H1 (cell line): ENCODE measurements at regions not wholly inside any gene's neighbourhood (a gene's known extent, or its start where the extent isn't known, plus 50 kb on each side); places are given as distances from the start of the nearest gene placed in this dataset.

Experiments used
- CTCF ChIA-PET: fragments of 300-600 bp; sonication (Branson Sonifier 250); formaldehyde crosslinking; loops from one replicate; lab custom pipeline; 2021; ENCODE audit not compliant: partially characterized antibody; lab: Charles Lee
- POLR2A ChIA-PET: fragments of 300-600 bp; sonication (Branson Sonifier 250); formaldehyde crosslinking; loops from one replicate; lab custom pipeline; 2021; ENCODE audit warnings: inconsistent platforms; ENCODE audit not compliant: partially characterized antibody; lab: Charles Lee
- DNase-seq, 2 experiments: peaks; one replicate each; pipeline versions ENCODE4 v3.0.0 to v3.0.0-alpha.2; 2010 to 2022; ENCODE audit warnings: low spot score in 2 of 2, low read depth in 1 of 2, mixed read lengths in 1 of 2
- FAIRE-seq: peaks from 2 replicates; lab custom pipeline; 2011; peaks lifted over from hg19 to GRCh38; lab: Jason Lieb, UNC
- H2AFZ ChIP-seq: 2 replicates; pipeline ENCODE4 v1.8.1; 2012; ENCODE audit warnings: low read length, inconsistent platforms
- H2AK5ac ChIP-seq: 2 replicates; pipeline ENCODE4 v1.6.1; 2013; ENCODE audit warnings: low read depth, low read length
- H2BK120ac ChIP-seq: replicated peaks from 2 replicates; pipeline ENCODE3; 2013; ENCODE audit warnings: low read depth, low read length, inconsistent platforms
- H2BK12ac ChIP-seq: 2 replicates; pipeline ENCODE4 v1.6.1; 2013; ENCODE audit warnings: low read depth, low read length
- H2BK15ac ChIP-seq: 2 replicates; pipeline ENCODE4 v1.6.1; 2013; ENCODE audit warnings: low read length
- H2BK20ac ChIP-seq: 2 replicates; pipeline ENCODE4 v1.6.1; 2013; ENCODE audit warnings: low read length
- H2BK5ac ChIP-seq: 2 replicates; pipeline ENCODE4 v1.6.1; 2013; ENCODE audit warnings: low read depth, low read length
- H3K14ac ChIP-seq: 2 replicates; pipeline ENCODE4 v1.6.1; 2013; ENCODE audit warnings: inconsistent platforms; ENCODE audit not compliant: insufficient read length
- H3K18ac ChIP-seq: 2 replicates; pipeline ENCODE4 v1.6.1; 2013; ENCODE audit warnings: low read length; ENCODE audit errors: extremely low read depth
- H3K23ac ChIP-seq: 2 replicates; pipeline ENCODE4 v1.6.1; 2013; ENCODE audit warnings: inconsistent platforms; ENCODE audit not compliant: insufficient read length
- H3K23me2 ChIP-seq: 2 replicates; pipeline ENCODE4 v1.6.1; 2013; ENCODE audit warnings: low read depth, low read length
- H3K27ac ChIP-seq: 2 replicates; pipeline ENCODE4 v1.6.1; 2011; ENCODE audit warnings: low read depth, low read length, inconsistent platforms
- H3K27me3 ChIP-seq, 4 experiments: replicated peaks in 1 of 4; 1 replicate in 1 of 4; 2 replicates in 3 of 4; pipeline versions ENCODE4 v1.6.1 to v1.8.1; 2011 to 2013; ENCODE audit warnings: low read length in 3 of 4, mild to moderate bottlenecking in 3 of 4, inconsistent platforms in 2 of 4, mixed read lengths in 2 of 4, moderate library complexity in 1 of 4; ENCODE audit not compliant: control insufficient read depth in 3 of 4, insufficient read depth in 3 of 4; ENCODE audit errors: extremely low read depth in 1 of 4
- H3K36me3 ChIP-seq, 4 experiments: 2 replicates each; pipeline versions ENCODE4 v1.6.1 to v1.8.1; 2011 to 2013; ENCODE audit warnings: mild to moderate bottlenecking in 4 of 4, low read length in 3 of 4, moderate library complexity in 2 of 4, control low read depth in 1 of 4, inconsistent platforms in 1 of 4; ENCODE audit not compliant: insufficient read depth in 4 of 4, control insufficient read depth in 2 of 4
- H3K4ac ChIP-seq: replicated peaks from 2 replicates; pipeline ENCODE3; 2013; ENCODE audit warnings: low read length, low read depth, mixed read lengths, inconsistent platforms; ENCODE audit not compliant: insufficient read length
- H3K4me1 ChIP-seq, 4 experiments: replicated peaks in 1 of 4; 1 replicate in 1 of 4; 2 replicates in 3 of 4; pipeline versions ENCODE4 v1.6.1 to v1.8.1; 2011 to 2013; ENCODE audit warnings: low read length in 3 of 4, inconsistent platforms in 2 of 4, mixed read lengths in 1 of 4; ENCODE audit not compliant: insufficient read depth in 4 of 4, control insufficient read depth in 3 of 4
- H3K4me2 ChIP-seq, 2 experiments: 2 replicates each; pipeline versions ENCODE4 v1.6.1 to v1.8.1; 2011 to 2013; ENCODE audit warnings: low read depth in 2 of 2, low read length in 2 of 2, control low read depth in 1 of 2, inconsistent platforms in 1 of 2, mild to moderate bottlenecking in 1 of 2; ENCODE audit not compliant: insufficient read depth in 1 of 2
- H3K4me3 ChIP-seq, 4 experiments: fragments of 200-600, 300-600 bp in 1 of 4; sonication (generic), shearing (Covaris generic), sonication (Bioruptor Twin) in 1 of 4; 2 replicates each; pipeline versions ENCODE4 v1.5.1 to v1.8.1; 2011 to 2016; ENCODE audit warnings: low read length in 4 of 4, low read depth in 3 of 4, control low read depth in 2 of 4, inconsistent platforms in 2 of 4, mild to moderate bottlenecking in 2 of 4, mixed read lengths in 1 of 4, moderate library complexity in 1 of 4; ENCODE audit not compliant: insufficient read depth in 2 of 4; ENCODE audit errors: extremely low read depth in 1 of 4
- H3K56ac ChIP-seq: replicated peaks from 2 replicates; pipeline ENCODE3; 2013; ENCODE audit warnings: low read depth, mild to moderate bottlenecking, mixed read lengths, low read length, inconsistent platforms; ENCODE audit not compliant: insufficient read length
- H3K79me1 ChIP-seq: 2 replicates; pipeline ENCODE4 v1.6.1; 2013; ENCODE audit warnings: low read depth, low read length, control low read depth
- H3K79me2 ChIP-seq, 2 experiments: 2 replicates each; pipeline versions ENCODE4 v1.6.1 to v1.8.1; 2012 to 2013; ENCODE audit warnings: low read length in 2 of 2, mild to moderate bottlenecking in 2 of 2, inconsistent platforms in 1 of 2; ENCODE audit not compliant: insufficient read depth in 2 of 2, control insufficient read depth in 1 of 2
- H3K9ac ChIP-seq, 4 experiments: replicated peaks in 1 of 4; 1 replicate in 1 of 4; 2 replicates in 3 of 4; pipeline versions ENCODE4 v1.6.1 to v1.8.1; 2011 to 2013; ENCODE audit warnings: low read depth in 3 of 4, low read length in 3 of 4, control low read depth in 2 of 4, mild to moderate bottlenecking in 2 of 4, moderate library complexity in 2 of 4, inconsistent platforms in 1 of 4; ENCODE audit errors: extremely low read depth in 1 of 4
- H3K9me3 ChIP-seq, 2 experiments: 2 replicates each; pipeline versions ENCODE4 v1.6.1 to v1.8.1; 2012 to 2013; ENCODE audit warnings: mild to moderate bottlenecking in 2 of 2, moderate library complexity in 2 of 2, control low read depth in 1 of 2, inconsistent platforms in 1 of 2, low read depth in 1 of 2, low read length in 1 of 2, mixed read lengths in 1 of 2; ENCODE audit not compliant: insufficient read depth in 2 of 2
- H4K20me1 ChIP-seq, 2 experiments: replicated peaks in 1 of 2; 2 replicates each; pipeline versions ENCODE3 to v1.8.1; 2011 to 2013; ENCODE audit warnings: inconsistent platforms in 2 of 2, low read length in 2 of 2, mild to moderate bottlenecking in 1 of 2; ENCODE audit not compliant: insufficient read depth in 2 of 2, control insufficient read depth in 1 of 2
- H4K5ac ChIP-seq: 2 replicates; pipeline ENCODE4 v1.6.1; 2013; ENCODE audit warnings: low read length, low read depth, mixed read lengths, inconsistent platforms; ENCODE audit not compliant: insufficient read length
- H4K8ac ChIP-seq: 2 replicates; pipeline ENCODE4 v1.8.0; 2013; ENCODE audit warnings: mild to moderate bottlenecking, moderate library complexity, low read length, inconsistent platforms; ENCODE audit not compliant: insufficient read depth; ENCODE audit errors: extremely low read depth
- H4K91ac ChIP-seq: replicated peaks from 2 replicates; pipeline ENCODE3; 2013; ENCODE audit warnings: low read length, mixed read lengths, inconsistent platforms; ENCODE audit not compliant: insufficient read length
- EGR1 ChIP-seq: IDR thresholded peaks from 2 replicates; pipeline ENCODE4 v1.6.1; 2011; ENCODE audit warnings: low read depth, low read length, borderline replicate concordance
- POLR2AphosphoS5 ChIP-seq: IDR thresholded peaks from 2 replicates; pipeline ENCODE4 v1.6.1; 2011; ENCODE audit warnings: low read depth, low read length
- WGBS, 2 experiments: shearing (Covaris generic) in 1 of 2; methylation state at CpG; one replicate each; pipeline versions ENCODE4 v1.1.6 to v1.1.7; 2013 to 2015; ENCODE audit warnings: low lambda C conversion rate in 2 of 2, mixed read lengths in 2 of 2, inconsistent platforms in 1 of 2, low coverage in 1 of 2, missing lambda C conversion rate in 1 of 2; ENCODE audit not compliant: insufficient replicate concordance in 2 of 2, insufficient coverage in 1 of 2, insufficient read length in 1 of 2; ENCODE audit errors: extremely low coverage in 1 of 2, missing lambda C conversion rate in 1 of 2; 5-methylcytosine and 5-hydroxymethylcytosine counted together

DNA sequence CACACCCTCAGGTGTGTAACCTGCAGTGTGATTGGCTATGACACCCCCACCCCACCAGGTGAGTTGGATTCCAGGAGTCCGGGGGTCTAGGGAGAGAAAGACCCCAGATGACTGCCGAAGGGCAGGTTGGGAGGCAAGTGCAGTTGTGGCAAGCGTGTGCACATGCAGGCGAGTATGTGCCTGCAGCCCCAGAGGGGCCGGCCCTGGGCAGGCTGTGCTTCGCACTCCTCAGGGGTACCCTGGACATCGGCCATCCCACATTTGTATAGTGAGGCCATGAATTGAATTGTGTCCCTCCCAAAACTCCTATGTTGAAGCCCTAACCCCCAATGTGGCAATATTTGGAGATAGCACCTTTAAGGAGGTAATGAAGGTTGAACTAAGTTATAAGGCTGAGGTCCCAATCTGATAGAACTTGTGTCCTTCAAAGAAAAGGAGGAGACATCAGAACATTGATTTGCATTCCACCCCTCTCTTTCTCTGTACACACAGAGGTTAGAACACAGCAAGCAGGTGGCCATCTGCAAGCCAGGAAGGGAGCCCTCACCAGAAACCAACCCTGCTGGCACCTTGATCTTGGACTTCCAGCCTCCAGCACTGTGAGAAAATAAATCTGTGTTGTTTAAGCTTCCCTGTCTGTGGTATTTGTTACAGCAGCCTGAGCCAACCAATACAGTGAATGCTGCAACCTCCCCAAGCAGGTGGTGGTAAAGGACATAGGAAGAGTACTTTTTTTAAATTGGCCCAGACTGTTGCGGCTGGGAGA, 241.8 kb downstream of the TFCP2L1 start:
- Histone ChIP-seq H3K4me1 (peaks cover 0 to 3% (median 0%) of the 10 kb centered on the region in 4 experiments; a peak in 1 of 7 replicates), H3K79me1 (no peaks in the 10 kb centered on the region), H3K9ac (no peak overlapping the region), H3K14ac (no peak overlapping the region), H2AK5ac (no peak overlapping the region), H3K18ac (no peak overlapping the region), H3K9me3 (no peaks in the 10 kb centered on the region), H4K5ac (no peak overlapping the region), H3K79me2 (no peaks in the 10 kb centered on the region), H3K23me2 (no peaks in the 10 kb centered on the region), H2BK5ac (no peak overlapping the region), H2BK120ac (no peak overlapping the region), H4K8ac (no peak overlapping the region), H2BK12ac (no peak overlapping the region), H3K27me3 (no peaks in the 10 kb centered on the region; a peak in 2 of 7 replicates), H3K27ac (no peak overlapping the region), H2BK15ac (no peak overlapping the region), H3K4me2 (no peak overlapping the region), H3K4me3 (no peak overlapping the region), H2AFZ (no peak overlapping the region), H3K56ac (no peak overlapping the region), H2BK20ac (no peak overlapping the region), H3K4ac (no peak overlapping the region), H4K91ac (no peak overlapping the region), H4K20me1 (no peaks in the 10 kb centered on the region), H3K23ac (no peak overlapping the region), H3K36me3 (no peaks in the 10 kb centered on the region)
- CTCF ChIA-PET: interaction anchor here (1.6 to 5.1 kb wide), 3 partner anchors 8 to 45 kb away, joined by 5 to 37 read pairs (median 19); no protein-coding TSS in a partner anchor
- no peak for DNase-seq
- no peak for FAIRE-seq
- WGBS, 2 experiments: 82% methylated on average over 8 of the region's 8 CpGs; no CpG with 5 or more reads in 1 of the 2 experiments
- POLR2A ChIA-PET: interaction anchor here (2.9 to 4.1 kb wide), 2 partner anchors 31 to 32 kb away, joined by 8 to 14 read pairs; no protein-coding TSS in a partner anchor
- TF ChIP-seq EGR1 (no peak), POLR2AphosphoS5 (no peak)
